ENCODE measurements at regions not wholly inside any gene's neighbourhood (a gene's known extent, or its start where the extent isn't known, plus 50 kb on each side); places are given as distances from the start of the nearest gene placed in this dataset.
A peak's percentile ranks its signal among the peaks of the same experiment; 100 is the strongest.

DNA sequence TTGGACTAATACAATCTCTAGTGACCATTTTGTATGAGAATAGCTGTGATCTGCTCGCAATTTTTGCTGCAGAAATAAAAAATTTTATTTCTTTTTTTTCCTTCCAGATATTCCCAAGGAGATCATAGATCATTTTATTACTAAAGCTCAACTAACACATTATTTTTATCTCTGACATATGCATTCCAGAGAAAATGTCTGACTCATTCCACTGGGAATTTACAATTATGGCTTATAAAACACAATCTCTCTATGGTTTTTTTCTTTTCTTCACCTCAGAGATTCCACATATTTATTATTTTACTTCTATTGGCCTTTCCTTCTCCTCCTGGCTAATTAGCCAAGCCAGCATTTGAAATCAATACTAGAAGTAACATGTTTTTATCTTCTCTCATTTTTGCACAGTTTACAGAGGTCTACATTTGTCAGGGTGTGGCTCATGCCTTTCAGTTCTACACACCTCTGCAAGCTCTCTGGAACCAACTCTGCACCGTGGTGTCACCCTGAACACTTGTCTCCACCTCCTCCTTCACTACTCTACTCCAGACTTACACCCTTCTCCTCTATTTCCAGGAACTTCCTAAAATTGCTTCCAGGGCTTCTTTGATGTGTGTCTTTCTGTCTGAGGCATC is 59.8 kb upstream of the GPM6A start:
- DNase-seq (ENCODE audit: low spot score) = no peak

DNA sequence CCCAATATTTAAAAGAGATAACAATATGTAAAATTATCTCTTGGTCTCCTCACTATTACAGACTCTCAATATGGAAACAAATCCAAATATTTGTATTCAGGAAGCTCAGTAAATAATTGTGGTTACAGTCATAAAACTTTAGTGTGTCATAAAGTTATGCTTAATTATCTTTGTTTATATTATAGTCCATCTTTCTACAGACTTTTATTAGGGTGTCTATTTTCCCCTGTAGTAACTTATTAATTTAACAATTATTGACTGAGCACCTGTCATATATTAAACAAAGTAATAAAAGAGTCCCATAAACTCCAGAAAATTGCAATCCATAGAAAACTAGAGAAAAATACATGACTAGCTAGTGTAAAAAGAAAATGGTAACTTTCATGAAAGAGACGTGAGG is 61.6 kb upstream of the GPM6A start:
- DNase-seq (ENCODE audit: low spot score) = no peak

DNA sequence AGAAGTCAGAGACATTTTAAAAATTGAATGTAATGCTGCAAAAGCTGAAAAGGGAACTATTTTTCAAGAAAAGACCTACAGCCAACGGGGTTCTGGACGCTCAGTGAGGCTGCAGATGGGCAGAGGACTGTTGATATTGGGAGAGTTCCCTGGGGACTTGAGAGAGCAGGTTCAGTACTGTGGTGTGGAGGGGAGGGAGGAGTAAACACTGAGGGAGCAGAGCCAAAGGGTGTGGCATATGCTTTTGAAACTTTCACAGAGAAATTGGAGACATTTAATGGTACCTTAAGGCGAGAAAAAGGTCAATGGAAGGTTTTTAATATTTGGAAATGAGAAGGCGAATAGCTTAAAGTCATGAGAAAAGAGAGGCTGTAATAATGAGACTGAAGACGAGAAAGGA is 62.2 kb upstream of the GPM6A start:
- no peak for DNase-seq (ENCODE audit: low spot score)

DNA sequence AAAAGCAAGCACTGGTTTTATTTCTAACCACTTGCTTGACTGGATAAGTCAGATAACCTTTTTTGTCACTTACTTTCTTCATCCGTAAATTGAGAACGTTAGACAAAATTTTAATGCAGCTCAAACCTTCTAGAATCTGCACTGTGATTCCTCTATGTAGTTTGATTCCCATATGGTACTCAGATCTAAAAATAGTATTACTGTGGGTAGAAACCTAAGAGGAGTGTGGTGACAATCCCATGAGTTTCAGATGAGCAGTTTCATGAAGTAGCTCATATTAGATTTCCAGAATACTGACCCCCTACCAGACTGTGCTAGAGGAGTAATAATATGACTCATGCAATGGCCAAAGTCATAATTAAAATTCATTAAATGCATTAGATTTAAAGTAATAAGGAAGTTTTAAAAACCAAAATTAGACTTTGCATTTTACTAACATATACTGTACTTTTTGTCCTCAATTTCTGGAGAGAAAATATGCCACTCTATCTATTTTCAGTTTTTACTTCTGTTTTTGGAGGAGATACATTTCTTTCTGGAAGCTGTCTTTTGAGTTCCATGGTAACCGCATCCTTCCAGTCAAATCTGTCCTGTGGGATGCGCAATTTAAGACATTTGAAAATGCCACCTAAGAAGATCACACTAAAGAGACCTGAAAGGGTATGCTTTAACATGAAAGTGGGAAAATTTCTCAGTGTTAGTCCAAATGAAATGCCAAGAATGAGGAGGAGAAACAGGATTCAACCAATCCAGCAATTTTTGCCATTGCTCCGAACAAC is 64.1 kb upstream of the GPM6A start:
- DNase-seq (ENCODE audit: low spot score) = no peak

DNA sequence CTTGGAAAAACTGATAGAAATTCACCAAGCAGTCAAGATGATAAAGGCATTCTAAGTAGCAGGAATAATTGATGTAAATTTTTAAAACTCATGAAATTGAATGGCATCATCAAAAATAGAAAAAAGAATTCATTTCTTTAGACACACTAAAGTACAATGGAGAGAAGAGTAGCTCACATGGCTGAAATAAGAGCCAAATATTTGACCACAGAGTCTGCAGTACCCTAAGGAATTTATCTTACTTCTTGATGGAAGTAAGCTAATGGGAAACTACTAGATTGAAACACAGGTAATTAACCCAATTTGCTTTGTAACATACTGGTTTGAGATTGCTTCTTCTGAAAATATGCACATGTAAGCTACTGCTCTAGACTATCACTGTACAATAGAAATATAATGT is 70.8 kb upstream of the GPM6A start:
- no peak for DNase-seq (ENCODE audit: low spot score)

DNA sequence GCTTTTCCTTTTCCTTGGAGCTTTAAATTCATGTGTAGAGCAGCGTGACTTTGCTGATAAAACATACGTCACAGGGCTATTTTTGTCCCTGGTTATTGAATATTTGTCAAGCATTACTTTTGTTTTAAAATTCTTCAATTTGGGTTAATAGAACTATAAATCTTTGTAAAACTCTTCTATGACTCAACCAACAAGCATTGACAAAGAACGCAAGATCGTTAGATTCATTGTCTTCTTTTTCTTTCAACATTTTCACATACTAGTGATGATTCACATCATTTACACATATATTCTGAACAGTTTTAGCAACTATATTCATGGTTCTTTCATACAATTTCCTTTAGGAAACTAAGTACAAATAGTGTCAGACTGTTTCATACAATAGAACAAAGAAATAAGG is 72.0 kb upstream of the GPM6A start:
- DNase-seq (ENCODE audit: low spot score) = no peak

DNA sequence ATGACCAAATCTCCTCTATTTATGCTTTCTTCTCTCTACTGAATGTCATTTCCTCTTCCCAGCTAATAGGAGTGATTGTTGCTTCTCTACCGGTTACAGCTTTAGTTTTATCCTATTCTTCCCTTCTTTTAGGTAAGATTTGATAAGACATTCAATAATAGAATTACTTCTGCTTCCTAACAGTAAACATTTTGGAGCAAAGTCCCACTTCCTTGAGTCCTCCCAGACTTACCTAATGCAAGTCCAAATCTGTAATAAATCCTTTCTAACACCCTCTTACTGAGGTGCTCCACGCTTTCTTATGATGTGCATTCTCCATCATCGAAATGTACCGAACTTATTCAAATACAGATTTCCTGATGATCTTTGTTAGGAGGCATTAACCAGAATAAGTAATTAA is 79.2 kb upstream of the GPM6A start:
- no peak for DNase-seq (ENCODE audit: low spot score)

DNA sequence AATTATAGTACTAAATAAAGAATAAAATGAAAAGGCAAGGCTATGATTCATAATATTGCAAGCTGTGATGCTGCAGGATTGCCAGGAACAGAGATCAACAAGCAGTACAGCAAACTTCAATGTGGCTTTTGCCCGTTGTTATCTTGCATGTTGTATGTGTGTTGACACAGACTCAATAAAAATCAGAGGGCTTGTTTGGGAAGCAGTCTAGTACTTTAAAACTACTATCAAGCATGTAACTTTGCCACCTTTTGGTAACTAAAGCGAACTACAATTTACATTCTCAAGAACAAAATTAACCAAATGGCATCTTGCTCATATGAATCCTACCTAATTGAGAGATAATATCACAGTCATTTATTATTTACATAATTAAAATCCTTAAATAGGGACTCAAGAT is 79.8 kb upstream of the GPM6A start:
- DNase-seq (ENCODE audit: low spot score) = peak; percentile 4

DNA sequence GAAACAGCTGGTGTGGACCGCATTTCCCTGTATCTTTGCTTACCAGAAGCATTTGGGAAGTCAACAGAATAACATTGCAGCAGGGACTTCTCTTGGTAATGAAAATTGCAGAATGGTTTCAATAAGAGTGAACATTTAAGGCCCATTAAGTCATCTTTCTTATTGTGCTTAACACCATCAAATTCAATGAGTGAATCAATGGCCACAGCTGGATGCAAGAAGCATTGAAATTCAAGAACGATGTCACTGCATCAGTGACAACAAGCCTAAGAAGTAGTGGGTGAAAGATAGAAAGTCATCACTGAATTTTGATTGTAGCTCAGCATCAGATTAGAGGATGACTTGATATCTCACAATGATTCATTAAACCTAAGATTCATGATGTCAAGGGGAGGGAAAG is 93.9 kb upstream of the GPM6A start:
- DNase-seq (ENCODE audit: low spot score) = no peak

DNA sequence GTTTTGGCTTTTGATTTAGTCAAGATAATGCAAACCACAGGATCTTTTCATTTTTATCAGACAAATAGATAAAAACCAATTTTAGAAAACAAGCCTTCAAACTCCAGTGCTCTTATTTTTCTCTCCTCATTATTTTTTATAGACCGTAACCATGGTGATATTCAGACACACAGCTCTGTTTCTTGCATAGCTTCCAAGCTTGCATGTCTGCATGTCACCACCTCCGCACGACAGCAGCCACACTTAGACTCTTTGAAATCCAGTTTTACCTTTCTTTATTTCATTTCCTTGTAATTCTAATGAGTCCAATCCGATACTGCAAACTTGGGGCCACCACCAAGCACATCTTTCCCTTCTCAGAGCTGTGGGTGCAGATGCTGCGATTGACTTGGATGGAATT is 94.3 kb upstream of the GPM6A start:
- no peak for DNase-seq (ENCODE audit: low spot score)

DNA sequence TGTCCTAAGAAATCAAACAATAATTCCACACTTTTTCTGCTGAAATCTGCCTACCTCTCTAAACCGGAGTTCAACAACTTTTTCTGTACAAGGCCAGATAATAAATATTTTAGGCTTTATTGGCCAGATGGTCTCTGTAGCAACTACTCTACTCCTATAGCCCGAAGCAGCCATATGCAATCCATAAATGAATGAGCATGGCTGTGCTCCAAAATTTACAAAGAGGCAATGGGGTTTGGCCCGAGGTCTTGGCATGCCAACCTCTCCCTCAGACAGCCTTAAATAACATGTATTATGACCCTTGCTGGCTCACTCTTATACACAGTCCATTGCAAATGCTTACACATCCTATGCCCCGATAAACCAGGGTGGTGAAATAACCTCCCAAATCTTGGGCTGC is 98.6 kb upstream of the GPM6A start:
- no peak for DNase-seq (ENCODE audit: low spot score)

DNA sequence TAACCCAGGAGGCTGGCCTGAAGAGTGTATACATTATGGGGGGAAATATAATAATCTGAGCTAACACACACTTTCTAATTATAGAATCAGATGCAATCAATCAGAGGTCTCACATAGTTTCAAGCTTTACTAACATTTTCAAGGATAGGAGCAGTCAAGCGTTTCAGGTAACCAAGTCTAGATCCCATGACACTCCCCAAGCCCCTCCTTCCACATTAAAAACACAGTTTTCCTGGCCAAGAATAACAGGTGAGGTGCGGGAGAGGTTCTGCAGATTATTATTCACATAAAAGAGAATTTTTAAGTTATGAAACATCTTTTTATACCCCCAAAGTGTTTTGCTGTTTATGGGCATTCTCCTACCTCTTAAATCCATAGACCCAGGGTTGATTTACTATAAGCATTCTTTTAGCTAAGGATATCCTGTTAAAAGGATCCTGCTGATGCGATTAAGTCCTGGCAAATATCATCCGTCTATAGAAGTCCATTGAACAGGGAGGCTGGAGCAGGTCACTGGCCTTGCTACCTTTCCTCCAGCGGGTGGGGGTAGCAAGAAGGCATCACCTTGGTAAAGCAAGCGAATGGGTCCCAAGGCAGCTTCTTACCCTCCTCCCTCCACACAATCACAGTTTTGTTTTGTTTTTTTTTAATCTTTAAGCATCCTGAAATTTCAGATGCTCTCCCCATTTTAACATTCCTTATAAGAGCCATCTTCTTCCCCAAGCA is 104.7 kb upstream of the GPM6A start:
- no peak for DNase-seq (ENCODE audit: low spot score)

DNA sequence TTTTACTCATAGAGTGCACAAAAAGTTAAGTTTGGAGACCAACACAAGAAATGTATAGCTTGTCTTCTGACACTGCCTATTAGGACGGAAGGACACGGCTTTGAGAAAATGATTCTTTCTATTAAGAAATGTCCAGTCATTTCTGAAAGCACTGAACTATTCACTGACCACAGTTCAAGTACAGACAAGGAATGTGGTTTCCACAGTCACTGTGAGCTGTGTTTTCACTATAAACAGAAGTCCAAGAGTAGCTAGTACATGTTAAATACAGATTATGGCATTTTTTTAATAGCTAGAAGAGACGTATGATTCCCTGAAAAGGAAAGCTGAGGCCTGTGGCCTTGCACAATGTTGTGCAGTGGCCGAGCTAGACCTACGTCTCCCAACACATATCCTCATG is 115.1 kb upstream of the GPM6A start:
- no peak for DNase-seq (ENCODE audit: low spot score)

DNA sequence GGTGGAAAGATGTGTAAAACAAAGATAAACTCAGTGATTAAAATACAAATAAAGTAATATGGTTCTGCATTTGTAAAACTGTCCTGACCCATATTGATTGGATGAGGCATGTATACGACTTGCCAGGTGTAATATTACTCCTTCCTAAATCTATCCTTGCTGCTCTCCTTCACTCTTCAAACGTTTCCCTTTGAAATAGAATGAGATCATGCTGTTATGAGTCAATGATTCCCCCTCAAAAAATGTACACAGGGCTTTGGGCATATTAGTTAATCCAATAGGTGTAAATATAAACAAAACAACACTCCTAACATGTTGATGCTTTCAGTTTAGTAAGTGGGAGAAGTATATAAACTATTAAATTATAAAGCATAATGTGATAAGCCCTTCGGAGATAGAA is 117.4 kb upstream of the GPM6A start:
- DNase-seq (ENCODE audit: low spot score) = no peak

DNA sequence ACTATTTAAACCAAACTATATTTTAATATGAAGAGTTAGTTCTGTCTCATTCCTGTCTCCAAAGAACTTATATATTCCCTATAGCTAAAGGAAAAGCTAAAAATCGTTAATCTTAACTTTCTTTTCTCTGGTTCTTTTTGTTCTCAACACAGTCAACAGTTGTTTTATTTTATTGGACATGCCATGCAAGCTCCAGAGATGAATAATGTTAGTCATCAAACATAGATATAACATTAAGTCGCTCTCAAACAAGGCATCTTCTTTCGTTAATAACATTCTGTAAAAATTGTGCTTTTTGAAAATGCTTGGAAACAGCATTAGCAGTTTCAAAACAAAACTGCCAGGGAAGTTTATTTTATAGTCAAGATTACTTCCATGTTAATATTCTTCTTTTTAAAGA is 117.9 kb upstream of the GPM6A start:
- DNase-seq (ENCODE audit: low spot score) = no peak

DNA sequence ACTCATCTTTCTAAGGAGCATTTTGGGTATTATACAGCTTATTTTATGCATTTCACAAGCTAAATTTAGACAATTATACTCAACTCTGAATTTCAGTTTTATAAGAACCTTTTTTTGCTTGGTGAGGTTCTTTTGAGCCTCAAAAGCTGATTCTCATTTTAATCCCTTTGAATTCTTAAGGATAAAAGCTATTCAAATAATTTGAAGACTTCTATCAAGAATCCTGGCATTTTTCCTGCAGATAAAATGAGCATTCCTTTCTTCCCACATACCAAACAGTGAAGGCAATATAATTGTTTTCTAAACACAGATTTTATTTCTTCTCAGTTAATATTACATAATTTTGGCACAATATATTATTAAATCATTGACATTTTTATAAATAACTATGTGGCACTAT is 118.4 kb upstream of the GPM6A start:
- no peak for DNase-seq (ENCODE audit: low spot score)

DNA sequence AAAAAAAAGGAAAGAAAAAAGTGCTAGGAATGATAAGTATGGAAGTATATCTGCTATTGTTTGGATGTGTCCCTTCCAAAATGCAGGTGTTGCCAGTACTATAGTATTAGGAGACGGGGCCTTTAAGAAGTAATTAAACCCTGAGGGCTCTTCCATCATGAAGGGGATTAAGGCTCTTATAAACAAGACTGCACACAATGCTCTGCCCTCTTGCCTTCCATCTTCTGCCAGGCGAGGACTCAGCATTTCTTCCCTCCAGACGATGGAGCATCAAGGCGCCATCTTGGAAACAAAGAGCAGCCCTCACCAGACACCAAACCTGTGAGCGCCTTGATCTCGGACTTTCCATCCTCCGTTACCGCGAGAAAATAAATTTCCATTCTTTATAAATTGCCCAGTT is 120.1 kb upstream of the GPM6A start:
- no peak for DNase-seq (ENCODE audit: low spot score)

DNA sequence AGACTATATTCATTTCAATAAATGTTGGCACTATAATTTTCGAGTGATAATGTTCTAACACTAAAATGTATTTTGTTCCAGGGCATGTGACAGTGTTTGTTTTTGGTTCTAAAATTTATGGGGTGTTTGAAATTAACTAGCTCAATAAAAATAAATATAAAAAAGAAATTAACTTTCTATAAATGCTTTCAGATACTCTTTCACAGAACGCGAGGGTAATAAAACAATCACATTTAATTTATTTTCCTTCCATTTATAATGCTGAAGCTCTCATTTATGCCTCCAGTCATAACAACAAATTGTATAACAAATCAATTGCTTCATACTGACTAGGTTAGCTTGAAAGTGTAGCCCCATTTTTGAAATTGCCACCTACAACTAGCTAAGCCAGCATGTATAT is 122.4 kb upstream of the GPM6A start:
- DNase-seq (ENCODE audit: low spot score) = no peak

DNA sequence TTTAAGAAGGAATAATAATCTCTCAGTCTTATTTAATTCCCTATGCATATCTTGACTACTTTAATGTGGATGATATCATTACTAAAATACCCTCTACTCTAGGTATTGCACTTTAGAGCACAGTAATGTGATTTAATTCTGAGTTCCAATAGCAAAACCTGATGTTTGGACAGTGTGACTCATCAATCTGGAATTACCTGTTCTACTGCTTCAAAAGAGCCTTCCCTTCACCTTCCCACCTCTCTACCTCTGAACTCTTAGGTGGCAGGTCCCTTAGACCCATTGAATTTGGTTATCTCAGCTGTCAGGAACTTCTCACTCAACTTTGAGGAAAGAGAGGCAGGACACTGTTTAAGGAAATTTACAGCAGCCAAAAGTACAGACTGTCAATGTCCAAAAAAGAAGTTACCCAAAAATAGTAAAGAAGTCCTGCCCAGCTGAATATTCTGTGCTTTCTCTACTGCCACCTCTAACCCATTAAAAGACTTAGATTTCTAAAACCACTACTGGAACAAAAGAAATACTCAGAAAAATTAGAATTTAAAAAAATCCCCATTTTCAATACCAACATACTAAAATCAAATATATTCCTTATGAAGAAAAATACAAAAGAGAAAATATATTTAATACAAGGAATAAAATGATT is 123.1 kb upstream of the GPM6A start:
- no peak for DNase-seq (ENCODE audit: low spot score)

DNA sequence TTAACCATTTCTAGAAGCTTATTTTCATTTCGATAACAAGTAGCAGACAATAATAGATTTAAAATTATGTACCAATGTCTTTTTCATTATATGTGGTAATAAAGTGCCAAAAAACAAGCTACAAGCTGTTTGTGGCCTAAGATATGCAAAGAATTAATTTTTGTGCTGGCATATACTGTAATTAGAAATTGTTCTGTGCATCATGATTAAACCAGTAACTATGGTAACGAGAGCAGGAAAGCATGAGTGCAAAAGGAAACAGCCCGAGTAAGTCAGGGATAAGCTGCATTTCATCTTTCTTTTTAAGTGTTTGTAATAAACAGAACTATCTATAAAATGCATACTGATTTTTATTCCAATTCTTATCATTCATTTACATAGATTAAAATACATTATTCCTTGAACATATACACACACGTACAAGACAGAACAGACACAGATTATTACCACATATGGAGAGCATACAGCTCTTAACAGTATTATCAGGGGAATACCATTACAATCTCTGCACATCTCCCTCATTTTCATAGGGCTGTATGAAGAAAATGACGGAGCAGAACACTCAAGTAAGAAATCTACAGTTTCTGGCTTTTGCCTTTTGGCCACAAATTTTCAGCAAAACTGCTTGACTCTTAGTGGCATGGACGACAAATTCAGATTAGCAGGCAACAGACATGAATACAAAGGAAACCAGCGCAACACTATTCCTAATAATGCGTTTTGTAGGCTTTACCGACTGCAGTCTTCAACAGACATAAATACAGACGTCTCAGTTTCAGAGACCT is 121.3 kb upstream of the WDR17 start:
- DNase-seq (ENCODE audit: low spot score) = no peak

DNA sequence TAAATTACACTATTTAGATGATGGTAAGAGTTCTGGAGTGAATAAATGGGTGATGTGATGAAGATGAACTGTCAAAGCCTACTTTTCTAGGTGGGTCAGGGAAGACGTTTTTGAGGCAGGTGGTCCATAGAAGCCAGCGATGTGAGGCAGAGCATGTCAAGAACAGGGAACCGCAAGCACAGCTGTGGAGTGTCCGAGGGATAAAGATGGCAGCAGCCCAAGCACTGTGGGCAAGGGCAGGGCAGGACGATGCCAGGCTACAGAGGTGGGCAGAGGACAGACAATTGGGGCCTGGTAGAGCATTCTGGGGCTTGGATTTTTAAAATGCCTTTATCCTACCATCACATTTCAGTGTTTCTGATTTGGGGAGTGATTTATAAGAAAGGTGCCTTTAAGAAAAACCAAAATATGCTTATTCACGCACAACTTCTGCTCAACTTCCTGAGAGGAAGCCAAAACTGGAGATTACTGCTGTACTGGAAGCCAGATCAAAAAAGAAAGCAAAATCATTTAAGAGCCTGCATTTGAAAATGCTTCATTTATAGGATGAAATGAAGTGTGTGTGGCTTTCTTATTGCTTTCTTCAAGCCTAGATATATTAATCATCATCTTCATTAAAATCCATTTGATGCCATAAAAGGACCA is 119.0 kb upstream of the WDR17 start:
- no peak for DNase-seq (ENCODE audit: low spot score)

Measured in globus pallidus (tissue), 1 donor.